GM18517 (cell line): ENCODE measurements at regions not wholly inside any gene's neighbourhood (a gene's known extent, or its start where the extent isn't known, plus 50 kb on each side); places are given as distances from the start of the nearest gene placed in this dataset.
"Not testable (repeated sequence)": the region's sequence is repeated elsewhere in the genome, so short reads cannot be mapped to it uniquely, and the experiment has no call there.

Experiments
- ATAC-seq: cut with Tn5 transposase; IDR thresholded peaks from one replicate; pipeline ENCODE4 v1.9.1; 2021; ENCODE audit warnings: mild to moderate bottlenecking, moderate library complexity; ENCODE audit not compliant: unreplicated experiment

GRCh38 chr14:105852378-105853088 lies 326.1 kb downstream of the TMEM121 start:
- no peak for ATAC-seq

- ATAC-seq: no peak
These were observed 326.9 kb downstream of the TMEM121 start for GRCh38 chr14:105853089-105853906.

- ATAC-seq: no peak
These were observed 327.7 kb downstream of the TMEM121 start for GRCh38 chr14:105853907-105854599.

DNA sequence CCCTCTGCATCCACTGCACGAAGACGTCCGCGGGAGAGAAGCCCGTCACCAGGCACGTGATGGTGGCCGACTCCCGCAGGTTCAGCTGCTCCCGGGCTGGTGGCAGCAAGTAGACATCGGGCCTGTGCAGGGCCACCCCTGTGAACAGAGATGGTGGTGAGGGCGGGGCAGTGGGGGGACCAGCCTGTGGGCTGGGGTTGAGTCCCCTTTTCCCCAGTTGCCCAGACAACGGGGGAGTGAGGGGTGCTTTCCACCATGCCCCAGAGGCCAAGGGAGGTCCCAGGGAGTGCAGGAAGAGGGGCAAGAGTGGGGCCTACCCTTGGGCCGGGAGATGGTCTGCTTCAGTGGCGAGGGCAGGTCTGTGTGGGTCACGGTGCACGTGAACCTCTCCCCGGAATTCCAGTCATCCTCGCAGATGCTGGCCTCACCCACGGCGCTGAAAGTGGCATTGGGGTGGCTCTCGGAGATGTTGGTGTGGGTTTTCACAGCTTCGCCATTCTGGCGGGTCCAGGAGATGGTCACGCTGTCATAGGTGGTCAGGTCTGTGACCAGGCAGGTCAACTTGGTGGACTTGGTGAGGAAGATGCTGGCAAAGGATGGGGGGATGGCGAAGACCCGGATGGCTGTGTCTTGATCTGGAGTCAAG lies 328.3 kb downstream of the TMEM121 start:
- ATAC-seq: no peak

- ATAC-seq: no peak
These were observed 329.0 kb downstream of the TMEM121 start for GRCh38 chr14:105855246-105855892.

- ATAC-seq: no peak
These were observed 329.7 kb downstream of the TMEM121 start for GRCh38 chr14:105855893-105856675.

DNA sequence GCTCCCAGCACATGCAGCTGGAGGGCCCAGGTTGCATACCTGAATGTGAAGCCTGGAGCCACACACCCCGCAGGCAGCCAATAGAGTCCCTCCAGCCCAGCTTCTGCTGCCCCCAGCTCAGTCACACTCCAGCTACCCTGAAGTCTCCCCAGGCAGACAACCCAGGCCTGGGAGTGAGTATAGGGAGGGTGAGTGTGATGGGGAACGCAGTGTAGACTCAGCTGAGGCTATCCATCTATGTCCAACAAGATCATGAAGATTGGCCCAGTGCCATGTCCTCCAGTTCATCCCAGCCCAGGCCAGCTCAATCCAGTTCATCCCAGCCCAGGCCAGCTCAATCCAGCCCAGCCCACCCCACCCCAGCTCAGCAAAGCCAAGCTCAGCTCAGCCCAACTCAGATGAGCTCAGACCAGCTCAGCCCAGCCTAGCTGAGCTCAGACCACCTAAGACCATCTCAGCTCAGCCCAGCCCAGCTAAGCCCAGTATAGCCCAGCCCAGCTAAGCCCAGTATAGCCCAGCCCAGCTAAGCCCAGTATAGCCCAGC lies 330.4 kb downstream of the TMEM121 start:
- ATAC-seq: no peak

DNA sequence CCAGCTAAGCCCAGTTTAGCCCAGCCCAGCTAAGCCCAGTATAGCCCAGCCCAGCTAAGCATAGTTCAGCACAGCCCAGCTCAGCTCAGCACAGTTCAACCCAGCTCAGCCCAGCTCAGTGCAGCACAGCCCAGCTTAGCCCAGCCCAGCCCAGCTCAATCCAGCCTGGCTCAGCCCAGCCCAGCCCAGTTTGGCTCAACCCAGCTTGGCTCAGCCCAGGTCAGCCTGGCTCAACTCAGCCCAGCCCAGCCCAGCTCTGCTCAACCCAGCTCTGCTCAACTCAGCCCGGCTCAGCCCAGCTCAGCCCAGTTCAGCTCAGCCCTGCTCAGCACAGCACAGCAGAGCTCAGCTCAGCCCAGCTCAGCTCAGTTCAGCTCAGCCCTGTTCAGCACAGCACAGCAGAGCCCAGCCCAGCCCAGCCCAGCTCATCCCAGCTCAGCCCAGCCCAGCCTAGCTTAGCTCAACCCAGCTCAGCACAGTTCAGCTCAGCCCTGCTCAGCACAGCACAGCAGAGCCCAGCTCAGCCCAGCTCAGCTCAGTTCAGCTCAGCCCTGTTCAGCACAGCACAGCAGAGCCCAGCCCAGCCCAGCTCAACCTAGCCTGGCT lies 330.9 kb downstream of the TMEM121 start:
- no peak for ATAC-seq

DNA sequence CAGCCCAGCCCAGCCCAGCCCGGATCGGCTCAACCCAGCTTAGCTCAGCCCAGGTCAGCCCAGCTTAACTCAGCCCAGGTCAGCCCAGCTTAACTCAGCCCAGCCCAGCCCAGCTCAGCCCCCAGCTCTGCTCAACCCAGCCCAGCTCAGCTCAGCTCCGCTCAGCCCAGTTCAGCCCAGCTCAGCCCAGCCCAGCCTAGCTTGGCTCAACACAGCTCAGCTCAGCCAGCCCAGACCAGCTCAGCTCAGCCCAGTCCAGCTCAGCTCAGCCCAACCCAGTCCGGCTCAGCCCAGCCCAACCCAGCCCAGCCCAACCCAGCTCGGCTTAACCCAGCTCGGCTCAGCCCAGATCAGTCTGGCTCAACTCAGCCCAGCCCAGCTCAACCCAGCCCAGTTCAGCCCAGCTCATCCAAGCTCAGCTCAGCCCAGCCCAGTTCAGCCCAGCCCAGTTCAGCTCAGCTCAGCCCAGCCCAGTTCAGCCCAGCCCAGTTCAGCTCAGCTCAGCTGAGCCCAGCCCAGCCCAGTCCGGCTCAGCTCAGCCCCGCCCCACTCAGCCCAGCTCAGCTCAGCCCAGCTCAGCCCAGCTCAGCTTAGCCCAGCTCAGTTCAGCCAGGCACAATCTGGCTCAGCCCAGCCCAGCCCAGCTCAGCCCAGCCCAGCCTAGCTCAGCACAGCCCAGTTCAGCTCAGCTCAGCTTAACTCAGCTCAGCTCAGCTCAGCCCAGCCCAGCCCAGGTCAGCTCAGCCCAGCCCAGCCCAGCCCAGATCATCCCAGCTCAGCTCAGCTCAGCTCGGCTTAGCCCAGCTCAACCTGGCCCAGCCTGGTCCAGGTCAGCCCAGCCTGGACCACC lies 331.7 kb downstream of the TMEM121 start:
- no peak for ATAC-seq

GRCh38 chr14:105858676-105859025 lies 332.3 kb downstream of the TMEM121 start:
- no peak for ATAC-seq

GRCh38 chr14:105859073-105859716 lies 332.8 kb downstream of the TMEM121 start:
- not testable (repeated sequence) for ATAC-seq

DNA sequence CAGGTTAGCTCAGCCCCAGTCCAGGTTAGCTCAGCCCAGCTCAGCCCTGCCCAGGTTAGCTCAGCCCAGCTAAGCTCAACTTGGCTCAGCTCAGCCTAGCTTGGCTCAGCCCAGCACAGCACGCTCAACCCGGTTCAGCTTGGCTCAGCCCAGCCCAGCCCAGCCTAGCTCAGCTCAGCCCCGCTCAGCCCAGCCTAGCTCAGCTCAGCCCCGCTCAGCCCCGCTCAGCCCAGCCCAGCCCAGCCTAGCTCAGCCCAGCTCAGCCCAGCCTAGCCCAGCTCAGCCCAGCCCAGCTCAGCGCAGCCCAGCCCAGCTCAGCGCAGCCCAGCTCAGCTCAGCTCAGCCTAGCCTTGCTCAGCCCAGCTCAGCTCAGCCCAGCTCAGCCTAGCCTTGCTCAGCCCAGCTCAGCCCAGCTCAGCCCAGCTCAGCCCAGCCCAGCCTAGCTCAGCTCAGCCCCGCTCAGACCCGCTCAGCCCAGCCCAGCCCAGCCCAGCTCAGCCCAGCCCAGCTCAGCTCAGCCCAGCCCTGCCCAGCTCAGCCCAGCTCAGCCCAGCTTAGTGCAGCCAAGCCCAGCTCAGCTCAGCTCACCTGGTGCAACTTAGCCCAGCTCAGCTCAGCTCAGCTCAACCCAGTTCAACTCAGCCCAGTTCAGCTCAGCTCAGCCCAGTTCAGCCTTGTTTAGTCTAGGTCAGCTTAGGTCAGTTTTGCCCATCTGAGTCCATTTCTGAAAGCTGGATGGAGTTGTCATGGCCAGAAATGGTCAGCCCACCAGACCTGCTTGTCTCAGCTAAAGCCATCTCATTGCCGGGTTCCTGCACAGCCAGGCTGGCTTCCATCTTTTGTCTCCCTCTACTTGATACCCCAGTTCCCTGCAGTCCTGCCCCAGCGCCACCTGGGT lies 333.6 kb downstream of the TMEM121 start:
- ATAC-seq: no peak

- ATAC-seq: peak; percentile 6
These were observed 334.5 kb downstream of the TMEM121 start for GRCh38 chr14:105860615-105861580.

DNA sequence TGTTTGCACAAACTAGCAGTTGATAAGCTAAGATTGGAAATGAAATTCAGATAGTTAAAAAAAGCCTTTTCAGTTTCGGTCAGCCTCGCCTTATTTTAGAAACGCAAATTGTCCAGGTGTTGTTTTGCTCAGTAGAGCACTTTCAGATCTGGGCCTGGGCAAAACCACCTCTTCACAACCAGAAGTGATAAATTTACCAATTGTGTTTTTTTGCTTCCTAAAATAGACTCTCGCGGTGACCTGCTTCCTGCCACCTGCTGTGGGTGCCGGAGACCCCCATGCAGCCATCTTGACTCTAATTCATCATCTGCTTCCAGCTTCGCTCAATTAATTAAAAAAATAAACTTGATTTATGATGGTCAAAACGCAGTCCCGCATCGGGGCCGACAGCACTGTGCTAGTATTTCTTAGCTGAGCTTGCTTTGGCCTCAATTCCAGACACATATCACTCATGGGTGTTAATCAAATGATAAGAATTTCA lies 335.6 kb downstream of the TMEM121 start:
- peak; percentile 73 for ATAC-seq

DNA sequence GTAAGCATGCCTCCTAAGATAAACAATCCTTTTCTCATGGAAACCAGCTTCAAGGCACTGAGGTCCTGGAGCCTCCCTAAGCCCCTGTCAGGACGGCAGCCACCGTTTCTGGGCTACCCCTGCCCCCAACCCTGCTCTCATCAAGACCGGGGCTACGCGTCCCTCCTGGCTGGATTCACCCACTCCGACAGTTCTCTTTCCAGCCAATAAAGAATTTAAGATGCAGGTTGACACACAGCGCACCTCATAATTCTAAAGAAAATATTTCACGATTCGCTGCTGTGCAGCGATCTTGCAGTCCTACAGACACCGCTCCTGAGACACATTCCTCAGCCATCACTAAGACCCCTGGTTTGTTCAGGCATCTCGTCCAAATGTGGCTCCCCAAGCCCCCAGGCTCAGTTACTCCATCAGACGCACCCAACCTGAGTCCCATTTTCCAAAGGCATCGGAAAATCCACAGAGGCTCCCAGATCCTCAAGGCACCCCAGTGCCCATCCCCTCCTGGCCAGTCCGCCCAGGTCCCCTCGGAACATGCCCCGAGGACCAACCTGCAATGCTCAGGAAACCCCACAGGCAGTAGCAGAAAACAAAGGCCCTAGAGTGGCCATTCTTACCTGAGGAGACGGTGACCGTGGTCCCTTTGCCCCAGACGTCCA lies 336.3 kb downstream of the TMEM121 start:
- ATAC-seq: no peak
